Tibial artery (tissue), 4 donors: ENCODE measurements at regions not wholly inside any gene's neighbourhood (a gene's known extent, or its start where the extent isn't known, plus 50 kb on each side); places are given as distances from the start of the nearest gene placed in this dataset.

Source experiments
- DNase-seq, 2 donors: peaks; one replicate each; pipeline ENCODE4 v3.0.0-alpha.2; 2019
- H3K27ac ChIP-seq, 2 donors: fragments of 200-600 bp; sonication (generic) in 1 of 2; 1 replicate in 1 of 2; 2 replicates in 1 of 2; pipeline ENCODE4 v1.5.1; 2018 to 2019; ENCODE audit warnings: mild to moderate bottlenecking in 1 of 2
- H3K27me3 ChIP-seq, 2 donors: fragments of 200-600 bp; sonication (generic) in 1 of 2; one replicate each; pipeline versions ENCODE4 v1.5.1 to v1.6.0; 2016 to 2019
- H3K36me3 ChIP-seq, 3 donors: fragments of 200-600 bp; sonication (generic) in 2 of 3; one replicate each; pipeline ENCODE4 v1.5.1; 2016 to 2019; ENCODE audit warnings: mild to moderate bottlenecking in 2 of 3
- H3K4me1 ChIP-seq, 4 donors: fragments of 200-600 bp; sonication (generic) in 2 of 4; 1 replicate in 3 of 4; 2 replicates in 1 of 4; pipeline ENCODE4 v1.5.1; 2016 to 2019
- H3K4me3 ChIP-seq, 2 donors: fragments of 200-600 bp; sonication (generic) in 1 of 2; 1 replicate in 1 of 2; 2 replicates in 1 of 2; pipeline ENCODE4 v1.5.1; 2018 to 2019; ENCODE audit warnings: mild to moderate bottlenecking in 2 of 2
- H3K9me3 ChIP-seq, 3 donors: fragments of 200-600 bp; sonication (generic) in 1 of 3; one replicate each; pipeline ENCODE4 v1.5.1; 2016 to 2019
- CTCF ChIP-seq, 2 experiments: fragments of 200-600 bp in 1 of 2; fragments of 450-650 bp in 1 of 2; IDR thresholded peaks; one replicate each; pipeline ENCODE4 v1.5.1; 2017 to 2019; ENCODE audit warnings: antibody characterized with exemption in 2 of 2, mild to moderate bottlenecking in 1 of 2, moderate library complexity in 1 of 2
- intact Hi-C: fragments of 100-400 bp; cut with DNase I; formaldehyde crosslinking; loops from one replicate; pipeline ENCODE4 v1.15.0; 2023; ENCODE audit warnings: low total_unique reads

GRCh38 chr1:87449348-87449963, 120.8 kb downstream of the LMO4 start:
- Histone ChIP-seq H3K36me3 (no peaks in the 10 kb centered on the region), H3K4me3 (no peak overlapping the region), H3K9me3 (peaks cover 0 to 6% (median 3%) of the 10 kb centered on the region in 3 donors), H3K4me1 (peaks cover 0 to 20% (median 3%) of the 10 kb centered on the region in 4 donors), H3K27ac (peak overlapping the region in 1 of 2 donors; percentile 0), H3K27me3 (no peaks in the 10 kb centered on the region)
- peak in 1 of 2 donors; percentile 70 for DNase-seq
- intact Hi-C loops = no loop called here
- no peak for TF ChIP-seq CTCF (IDR thresholded peaks at IDR 0.05)

GRCh38 chr1:87450136-87450535, 121.5 kb downstream of the LMO4 start:
- Histone ChIP-seq H3K4me3 (no peak overlapping the region), H3K27ac (no peak overlapping the region)
- intact Hi-C loops = no loop called here

DNA sequence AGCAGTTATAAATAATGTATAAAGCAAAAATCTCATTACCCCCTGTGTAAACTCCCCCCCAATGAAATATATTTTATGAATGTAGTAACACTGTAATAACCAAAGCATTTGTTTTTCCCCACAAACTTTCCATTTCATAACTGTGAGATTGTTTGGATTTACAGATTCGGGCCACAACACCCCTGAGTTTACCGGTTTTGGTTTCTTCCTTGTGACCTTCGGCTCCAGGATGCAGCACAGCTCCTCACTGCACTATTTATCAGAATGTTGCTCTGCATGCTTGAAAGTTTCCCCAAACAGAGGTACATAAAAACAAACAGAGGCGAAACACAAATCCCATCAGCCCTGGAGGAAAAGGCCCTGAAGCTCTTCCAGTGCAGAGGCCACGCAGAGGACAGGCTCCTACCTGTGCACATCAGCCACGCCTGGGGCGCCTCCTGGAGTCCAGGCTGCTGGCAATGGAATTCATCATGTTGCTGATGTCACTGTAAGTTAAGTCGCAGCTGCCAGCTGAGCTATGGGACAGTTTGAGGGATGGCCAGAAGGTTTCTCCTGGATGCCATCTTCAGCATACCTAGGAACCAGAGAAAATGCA, 122.0 kb downstream of the LMO4 start:
- no peak for TF ChIP-seq CTCF (IDR thresholded peaks at IDR 0.05)
- DNase-seq = no peak
- intact Hi-C loops = no loop called here
- Histone ChIP-seq H3K9me3 (no peaks in the 10 kb centered on the region), H3K36me3 (no peaks in the 10 kb centered on the region), H3K27ac (no peak overlapping the region), H3K4me3 (no peak overlapping the region), H3K27me3 (no peaks in the 10 kb centered on the region), H3K4me1 (peaks cover 0 to 20% (median 3%) of the 10 kb centered on the region in 4 donors)

More at GRCh38 chr1:87450136-87450535, 121.5 kb downstream of the LMO4 start:
- DNase-seq = no peak
- Histone ChIP-seq H3K9me3 (no peaks in the 10 kb centered on the region), H3K4me1 (peaks cover 0 to 20% (median 3%) of the 10 kb centered on the region in 4 donors), H3K27me3 (no peaks in the 10 kb centered on the region), H3K36me3 (no peaks in the 10 kb centered on the region)
- TF ChIP-seq CTCF (IDR thresholded peaks at IDR 0.05) = no peak

DNA sequence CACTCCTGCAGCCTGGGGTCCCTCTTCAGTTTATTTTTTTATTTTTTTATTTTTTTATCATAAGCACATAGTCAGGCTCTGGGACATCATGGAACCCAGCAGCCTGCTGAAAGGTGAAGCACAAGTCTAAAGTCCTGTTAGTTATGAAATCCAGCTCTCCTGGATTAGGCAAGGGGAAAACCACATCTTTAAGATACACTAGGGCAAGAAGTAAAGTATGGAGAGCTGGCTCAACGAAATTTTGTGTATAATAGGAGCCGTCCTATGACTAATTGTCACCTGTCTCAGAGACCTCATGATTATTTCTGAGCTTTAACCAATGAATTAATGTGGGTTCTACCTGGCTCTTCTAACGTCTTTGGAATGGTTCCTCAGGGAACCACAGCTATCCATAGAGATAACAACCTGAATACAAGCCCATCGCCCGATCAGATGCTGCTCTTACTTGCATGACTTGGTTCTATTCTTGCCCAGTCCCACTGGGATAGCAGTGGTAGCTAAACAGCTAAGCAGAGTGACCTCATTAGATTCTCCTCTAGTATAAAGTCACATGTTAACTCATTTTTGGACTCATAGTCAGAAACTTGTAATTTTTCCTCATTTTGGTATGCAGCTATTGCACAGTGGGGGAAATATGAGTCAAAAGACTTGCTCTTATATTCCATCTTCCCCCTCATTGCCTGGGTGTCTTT, 122.7 kb downstream of the LMO4 start:
- intact Hi-C loops = no loop called here
- Histone ChIP-seq H3K27ac (no peak overlapping the region), H3K27me3 (no peaks in the 10 kb centered on the region), H3K4me3 (no peak overlapping the region), H3K4me1 (peaks cover 0 to 20% (median 3%) of the 10 kb centered on the region in 4 donors), H3K36me3 (no peaks in the 10 kb centered on the region), H3K9me3 (no peaks in the 10 kb centered on the region)
- DNase-seq = no peak
- no peak for TF ChIP-seq CTCF (IDR thresholded peaks at IDR 0.05)

- Histone ChIP-seq H3K27me3 (no peaks in the 10 kb centered on the region), H3K4me1 (peaks cover 0 to 20% (median 3%) of the 10 kb centered on the region in 4 donors), H3K27ac (no peak overlapping the region), H3K36me3 (no peaks in the 10 kb centered on the region), H3K9me3 (no peaks in the 10 kb centered on the region), H3K4me3 (no peak overlapping the region)
- no peak for DNase-seq
- no peak for TF ChIP-seq CTCF (IDR thresholded peaks at IDR 0.05)
- intact Hi-C loops = no loop called here
These were observed 124.0 kb downstream of the LMO4 start for GRCh38 chr1:87452648-87453047.
